ENCODE measurements at regions not wholly inside any gene's neighbourhood (a gene's known extent, or its start where the extent isn't known, plus 50 kb on each side); places are given as distances from the start of the nearest gene placed in this dataset.

- no peak for TF ChIP-seq CTCF (IDR thresholded peaks at IDR 0.05; ENCODE audit: low read depth, low read length)
- no peak for DNase-seq (ENCODE audit: low read depth in 2 of 2)
Observed at GRCh38 chr13:50299546-50300249, 284.5 kb downstream of the KCNRG start.

GRCh38 chr13:50303963-50304721 is 288.9 kb downstream of the KCNRG start:
- TF ChIP-seq CTCF (IDR thresholded peaks at IDR 0.05; ENCODE audit: low read depth, low read length), result no peak
- H3K4me3 ChIP-seq (replicated peaks in 1 of 2; ENCODE audit: low read depth in 2 of 2, low read length in 2 of 2), result no peak overlapping the region
- no peak for DNase-seq (ENCODE audit: low read depth in 2 of 2)

More at GRCh38 chr13:50299546-50300249, 284.5 kb downstream of the KCNRG start:
- no peak overlapping the region for H3K4me3 ChIP-seq (replicated peaks in 1 of 2; ENCODE audit: low read depth in 2 of 2, low read length in 2 of 2)

GRCh38 chr13:50306156-50306555 is 290.9 kb downstream of the KCNRG start:
- H3K4me3 ChIP-seq (replicated peaks in 1 of 2; ENCODE audit: low read depth in 2 of 2, low read length in 2 of 2), result no peak overlapping the region
- TF ChIP-seq CTCF (IDR thresholded peaks at IDR 0.05; ENCODE audit: low read depth, low read length), result no peak
- no peak for DNase-seq (ENCODE audit: low read depth in 2 of 2)

GRCh38 chr13:50309318-50309717 is 294.1 kb downstream of the KCNRG start:
- TF ChIP-seq CTCF (IDR thresholded peaks at IDR 0.05; ENCODE audit: low read depth, low read length), result no peak
- no peak overlapping the region for H3K4me3 ChIP-seq (replicated peaks in 1 of 2; ENCODE audit: low read depth in 2 of 2, low read length in 2 of 2)
- DNase-seq (ENCODE audit: low read depth in 2 of 2), result peak in 1 of 2 donors; percentile 25

GRCh38 chr13:50309882-50310594 is 294.8 kb downstream of the KCNRG start:
- no peak for DNase-seq (ENCODE audit: low read depth in 2 of 2)
- no peak for TF ChIP-seq CTCF (IDR thresholded peaks at IDR 0.05; ENCODE audit: low read depth, low read length)
- H3K4me3 ChIP-seq (replicated peaks in 1 of 2; ENCODE audit: low read depth in 2 of 2, low read length in 2 of 2), result no peak overlapping the region

- no peak for DNase-seq (ENCODE audit: low read depth in 2 of 2)
- TF ChIP-seq CTCF (IDR thresholded peaks at IDR 0.05; ENCODE audit: low read depth, low read length), result no peak
- no peak overlapping the region for H3K4me3 ChIP-seq (replicated peaks in 1 of 2; ENCODE audit: low read depth in 2 of 2, low read length in 2 of 2)
Observed at GRCh38 chr13:50310734-50311133, 295.5 kb downstream of the KCNRG start.
